ENCODE measurements at regions not wholly inside any gene's neighbourhood (a gene's known extent, or its start where the extent isn't known, plus 50 kb on each side); places are given as distances from the start of the nearest gene placed in this dataset.

DNA sequence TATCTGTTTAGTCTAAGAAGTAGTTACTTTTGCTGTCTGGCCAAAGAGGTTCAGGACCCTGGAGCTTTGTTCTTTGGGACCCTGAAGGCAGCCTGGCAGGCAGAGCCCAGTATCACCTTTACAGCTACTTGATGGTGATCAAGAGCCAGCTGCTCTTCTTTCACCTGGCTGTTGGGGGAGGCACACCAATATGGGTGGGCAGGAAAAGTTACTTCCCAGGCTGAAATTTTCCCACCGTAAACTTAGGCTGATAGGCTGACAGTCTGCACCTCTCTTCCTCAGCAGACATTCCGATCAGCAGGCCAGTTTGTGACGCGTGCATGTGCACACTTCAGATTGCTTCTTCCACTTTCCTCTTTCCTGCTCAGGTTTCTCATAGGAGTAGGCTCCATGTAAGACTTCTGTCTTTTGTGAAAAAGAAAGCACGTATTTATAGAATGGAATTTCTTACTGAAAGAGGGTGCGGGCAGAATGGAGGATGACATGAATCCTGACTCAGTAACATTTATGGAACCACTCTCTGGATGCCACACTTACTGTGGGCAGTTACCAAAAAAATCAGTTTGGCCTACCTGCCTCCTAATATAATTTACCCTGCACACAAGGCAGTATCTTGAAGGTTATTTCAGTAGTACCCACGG lies 223.9 kb upstream of the DMRT1 start:
- ChIA-PET CTCF (interaction anchor here (0.6 to 0.8 kb wide), 2 partner anchors 99 to 323 kb away, joined by 3 read pairs; no protein-coding TSS in a partner anchor), POLR2A (ENCODE audit: unreplicated experiment) (no interaction called here)
- Histone ChIP-seq H3K9ac (ENCODE audit: low read depth, low read length) (no peak overlapping the region), H3K27ac (ENCODE audit: insufficient read depth, low read length) (no peak overlapping the region), H2BK15ac (ENCODE audit: low read depth, low read length) (no peak overlapping the region), H4K8ac (ENCODE audit: low read depth in 2 of 2, low read length in 2 of 2) (0 out of 4 replicates have a peak overlapping the region, but pooled peaks of 1 of the 2 experiments have one; percentile 9), H3K14ac (replicated peaks; ENCODE audit: low read depth, low read length) (no peak overlapping the region), H4K5ac (ENCODE audit: low read depth, low read length) (no peak overlapping the region), H3K4me1 (ENCODE audit: control insufficient read depth, insufficient read depth, low read length) (peaks cover 3% of the 10 kb centered on the region), H3K27me3 (ENCODE audit: control insufficient read depth, insufficient read depth, low read length) (no peaks in the 10 kb centered on the region), H3K18ac (ENCODE audit: low read depth, low read length) (no peak overlapping the region), H3K79me1 (ENCODE audit: low read depth in 1 of 2, low read length in 2 of 2) (no peaks in the 10 kb centered on the region), H2BK20ac (ENCODE audit: low read depth, low read length) (no peak overlapping the region), H2BK120ac (ENCODE audit: low read depth, low read length) (peak overlapping the region; percentile 5; the same call in 1 of the 2 replicates), H3K9me3 (ENCODE audit: control insufficient read depth, insufficient read depth, low read length) (no peaks in the 10 kb centered on the region), H3K4me3 (ENCODE audit: insufficient read depth, low read depth, low read length) (no peak overlapping the region), H2AFZ (replicated peaks; ENCODE audit: low read length, poor library complexity) (peak overlapping the region; percentile 11), H3K56ac (ENCODE audit: extremely low read depth, insufficient read depth, low read length) (no peak overlapping the region), H3K9me1 (ENCODE audit: insufficient read depth, low read length) (peaks cover 2% of the 10 kb centered on the region; the same call in 1 of the 2 replicates), H3K36me3 (ENCODE audit: control insufficient read depth, insufficient read depth, low read length) (no peaks in the 10 kb centered on the region), H4K20me1 (ENCODE audit: insufficient read depth, low read length) (no peaks in the 10 kb centered on the region), H4K91ac (ENCODE audit: insufficient read depth, low read depth, low read length) (no peak overlapping the region; the same call in 1 of the 2 replicates), H2AK9ac (replicated peaks; ENCODE audit: low read depth, low read length, poor library complexity) (no peak overlapping the region), H3K4ac (ENCODE audit: low read depth, low read length) (no peak overlapping the region), H2AK5ac (ENCODE audit: low read depth, low read length) (no peak overlapping the region), H2BK5ac (ENCODE audit: low read depth, low read length, poor library complexity, severe bottlenecking) (no peak overlapping the region), H3K4me2 (ENCODE audit: low read depth, low read length) (no peak overlapping the region), H3K23ac (ENCODE audit: low read depth, low read length) (no peak overlapping the region)
- no CpG with 5 or more reads among the region's 7 CpGs for WGBS, 2 experiments (ENCODE audit: extremely low coverage in 2 of 2, insufficient read length in 1 of 2)
- ATAC-seq (ENCODE audit: low read depth) = no peak
- in situ Hi-C loops (cut with MboI; ENCODE audit: low sequenced_read_pairs) = loop anchor here (5.0 to 10.0 kb wide), 2 partner anchors 140 to 387 kb away; no protein-coding TSS in a partner anchor
- dilution Hi-C loops (cut with HindIII; ENCODE audit: low sequenced_read_pairs, unreplicated experiment) = no loop called here
- BruUV-seq (replicated peaks) = no TSS peak
- intact Hi-C loops (cut with micrococcal nuclease) = loop anchor here (10.0 kb wide), 1 partner anchor 277 kb away; no protein-coding TSS in a partner anchor
- DNase-seq = no peak
- TF ChIP-seq MAFK (IDR thresholded peaks at IDR 0.05; ENCODE audit: low read depth, low read length) = no peak
- no peak for TF ChIP-seq FOS (IDR thresholded peaks at IDR 0.05; ENCODE audit: low read depth, low read length)
- TF ChIP-seq RAD21 (IDR thresholded peaks at IDR 0.05; ENCODE audit: low read length) = no peak
- TF ChIP-seq ELK1 (IDR thresholded peaks at IDR 0.05; ENCODE audit: borderline replicate concordance, low read depth, low read length) = no peak
- no peak for TF ChIP-seq POLR2A (IDR thresholded peaks at IDR 0.05; ENCODE audit: low read depth, low read length)
- no peak for TF ChIP-seq CTCF (conservative IDR thresholded peaks at IDR 0.05; ENCODE audit: low read depth, low read length)
- no peak for TF ChIP-seq SMC3 (IDR thresholded peaks at IDR 0.05; ENCODE audit: low read depth, low read length)
- no peak for TF ChIP-seq MXI1 (IDR thresholded peaks at IDR 0.05; ENCODE audit: borderline replicate concordance, low read depth, low read length)
- no peak for TF ChIP-seq CHD1 (IDR thresholded peaks at IDR 0.05; ENCODE audit: low read depth, low read length)
- TF ChIP-seq, protein P1, sequence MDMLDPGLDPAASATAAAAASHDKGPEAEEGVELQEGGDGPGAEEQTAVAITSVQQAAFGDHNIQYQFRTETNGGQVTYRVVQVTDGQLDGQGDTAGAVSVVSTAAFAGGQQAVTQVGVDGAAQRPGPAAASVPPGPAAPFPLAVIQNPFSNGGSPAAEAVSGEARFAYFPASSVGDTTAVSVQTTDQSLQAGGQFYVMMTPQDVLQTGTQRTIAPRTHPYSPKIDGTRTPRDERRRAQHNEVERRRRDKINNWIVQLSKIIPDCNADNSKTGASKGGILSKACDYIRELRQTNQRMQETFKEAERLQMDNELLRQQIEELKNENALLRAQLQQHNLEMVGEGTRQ (IDR thresholded peaks at IDR 0.05; ENCODE audit: low read depth, low read length) = no peak
- TF ChIP-seq RFX5 (IDR thresholded peaks at IDR 0.05; ENCODE audit: low read depth, low read length) = no peak
- TF ChIP-seq BHLHE40 (IDR thresholded peaks at IDR 0.05; ENCODE audit: low read depth, low read length) = no peak
- no peak for TF ChIP-seq NFE2L2 (IDR thresholded peaks at IDR 0.05; ENCODE audit: low read depth, low read length)

Data from IMR-90 (cell line).